ENCODE measurements at regions not wholly inside any gene's neighbourhood (a gene's known extent, or its start where the extent isn't known, plus 50 kb on each side); places are given as distances from the start of the nearest gene placed in this dataset.

- H3K79me2 ChIP-seq (ENCODE audit: control insufficient read depth, insufficient read depth, low read length) = no peaks in the 10 kb centered on the region
- H3K4me2 ChIP-seq (ENCODE audit: insufficient read depth, low read length) = no peak overlapping the region
- H3K9me3 ChIP-seq (replicated peaks; ENCODE audit: control insufficient read depth, insufficient read depth, low read length) = peaks cover 2% of the 10 kb centered on the region
- no peaks in the 10 kb centered on the region for H3K4me1 ChIP-seq (ENCODE audit: control insufficient read depth, extremely low read depth, insufficient read depth, low read length)
- no peaks in the 10 kb centered on the region for H3K27me3 ChIP-seq (ENCODE audit: control insufficient read depth in 2 of 2, insufficient read depth in 2 of 2, low read length in 2 of 2)
- intact Hi-C loops (cut with micrococcal nuclease) (no loop called here), dilution Hi-C loops (cut with MboI; ENCODE audit: extremely low pct_ligation_motif_present, low sequenced_read_pairs) (no loop called here)
- H3K9me1 ChIP-seq (replicated peaks; ENCODE audit: control insufficient read depth, extremely low read depth, insufficient read depth, low read length) = no peaks in the 10 kb centered on the region
- H3K36me3 ChIP-seq (ENCODE audit: control insufficient read depth in 2 of 2, extremely low read depth in 1 of 2, insufficient read depth in 2 of 2, low read length in 2 of 2) = no peaks in the 10 kb centered on the region
- TF ChIP-seq MYC (IDR thresholded peaks at IDR 0.05; ENCODE audit: low read depth, low read length) (no peak), GATA2 (IDR thresholded peaks at IDR 0.05; ENCODE audit: insufficient read depth, insufficient read length, low read depth, low read length) (no peak), JUN (IDR thresholded peaks at IDR 0.05; ENCODE audit: borderline replicate concordance, insufficient read depth, insufficient read length, low read depth) (no peak), FOS (IDR thresholded peaks at IDR 0.05; ENCODE audit: borderline replicate concordance, insufficient read depth, low read length) (no peak), EZH2 (IDR thresholded peaks at IDR 0.05; ENCODE audit: borderline replicate concordance, low read depth, low read length, severe bottlenecking) (no peak), CTCF (IDR thresholded peaks at IDR 0.05; ENCODE audit: extremely low read depth in 1 of 2, insufficient read depth in 1 of 2, low read depth in 1 of 2, low read length in 2 of 2) (no peak), MAX (IDR thresholded peaks at IDR 0.05; ENCODE audit: insufficient read depth, insufficient read length) (no peak), POLR2AphosphoS5 (IDR thresholded peaks at IDR 0.05; ENCODE audit: insufficient read depth, low read depth, low read length) (no peak), POLR2A (IDR thresholded peaks at IDR 0.05; ENCODE audit: low read depth, low read length) (no peak)
- CTCF ChIA-PET = no interaction called here
- DNase-seq (ENCODE audit: low read depth, low spot score) (no peak), FAIRE-seq (no peak)
- no TSS peak for BruUV-seq (replicated peaks)
- no peak overlapping the region for H3K4me3 ChIP-seq (replicated peaks in 1 of 3; ENCODE audit: insufficient read depth in 1 of 3, low read depth in 1 of 3, low read length in 3 of 3)
- no peaks in the 10 kb centered on the region for H4K20me1 ChIP-seq (replicated peaks; ENCODE audit: control insufficient read depth, extremely low read depth, insufficient read depth, low read length)
- no peak overlapping the region for H3K9ac ChIP-seq (replicated peaks; ENCODE audit: extremely low read depth, insufficient read depth, low read length)
- no peak overlapping the region for H3K27ac ChIP-seq (ENCODE audit: insufficient read depth, low read depth, low read length)
- POLR2A ChIA-PET = no interaction called here
- no peak overlapping the region for H2AFZ ChIP-seq (ENCODE audit: low read depth, low read length)
Observed at GRCh38 chr3:68163062-68163461, 508.6 kb upstream of the SUCLG2 start.

Measured in endothelial cell of umbilical vein (primary cell).